HG02973 (cell line): ENCODE measurements at regions not wholly inside any gene's neighbourhood (a gene's known extent, or its start where the extent isn't known, plus 50 kb on each side); places are given as distances from the start of the nearest gene placed in this dataset.
"Not testable (repeated sequence)": the region's sequence is repeated elsewhere in the genome, so short reads cannot be mapped to it uniquely, and the experiment has no call there.

Experiments used
- ATAC-seq: cut with Tn5 transposase; IDR thresholded peaks from one replicate; pipeline ENCODE4 v1.9.1; 2021; ENCODE audit warnings: moderate library complexity; ENCODE audit not compliant: unreplicated experiment

DNA sequence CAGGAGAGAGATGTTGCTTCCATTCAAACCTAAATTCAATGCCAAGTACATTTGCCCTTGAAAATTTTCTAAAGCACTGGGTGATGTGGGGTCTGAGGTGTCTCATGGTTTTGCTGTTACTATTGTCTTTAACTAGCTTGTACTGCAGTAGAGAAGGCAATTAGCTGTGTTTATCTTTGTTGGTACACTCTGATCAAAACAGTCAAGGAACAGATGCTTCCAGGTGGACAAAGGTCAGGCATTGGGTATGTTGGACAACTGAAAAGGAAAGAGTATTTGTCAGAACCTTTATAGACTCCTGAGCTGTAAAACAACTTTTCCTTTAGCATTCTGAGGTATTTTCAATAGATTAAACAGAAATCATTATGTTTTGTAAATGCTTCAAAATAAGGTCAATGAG lies 2228.7 kb upstream of the WWC1 start:
- ATAC-seq = no peak

DNA sequence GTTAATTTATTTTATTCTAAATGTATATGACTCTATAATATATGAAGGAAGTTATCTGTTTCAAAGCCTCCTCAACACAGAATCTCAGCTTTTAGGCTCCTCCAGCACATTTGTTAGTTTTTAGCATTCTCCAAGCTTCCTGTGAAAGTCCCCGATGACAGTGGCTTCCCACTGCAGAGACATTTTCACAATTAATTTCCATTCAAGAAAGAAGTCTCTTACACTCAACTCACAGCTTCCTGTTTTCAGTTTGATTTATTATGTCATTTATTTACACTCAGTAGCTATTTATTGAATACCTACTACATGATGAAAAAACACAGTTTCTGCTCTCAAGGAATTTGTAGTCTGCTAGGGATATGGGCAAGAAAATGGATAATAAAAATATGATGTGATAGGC lies 2228.2 kb upstream of the WWC1 start:
- ATAC-seq = no peak

DNA sequence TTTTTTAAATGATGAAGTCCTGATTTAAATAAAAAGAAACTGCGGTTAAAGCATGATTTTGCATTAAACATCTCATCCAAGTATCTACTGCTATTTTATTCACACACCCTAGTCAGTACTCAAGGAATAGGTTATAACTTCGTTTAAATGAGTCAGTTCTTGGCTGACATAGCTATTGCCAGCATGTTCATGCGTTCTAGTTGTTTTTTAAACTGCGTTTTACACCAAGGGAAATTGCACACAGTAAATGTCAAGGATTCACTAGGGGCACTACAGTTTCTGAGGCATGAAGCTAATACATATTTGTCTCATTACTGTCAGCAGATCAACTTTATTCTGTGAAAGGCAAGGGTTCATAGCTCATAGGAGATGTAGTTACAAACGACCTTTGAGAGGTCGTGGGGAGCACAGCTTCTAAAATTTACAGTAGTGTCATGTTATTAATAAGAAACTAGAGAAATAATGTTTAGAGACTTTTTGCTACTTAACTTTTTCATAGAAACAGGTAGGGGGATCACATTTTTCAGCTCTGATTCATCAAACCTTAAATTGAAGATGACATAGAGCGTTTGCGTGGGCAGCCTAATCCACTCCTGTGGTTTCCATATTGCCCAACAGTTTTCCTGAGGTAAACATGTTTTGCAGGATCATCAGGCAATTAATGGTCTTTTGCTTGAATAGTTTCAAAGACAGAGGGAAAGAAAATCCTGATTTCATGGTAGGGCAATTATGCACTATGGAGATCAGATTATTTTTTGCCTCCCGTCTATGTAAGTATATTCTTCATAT lies 2222.7 kb upstream of the WWC1 start:
- ATAC-seq = no peak

DNA sequence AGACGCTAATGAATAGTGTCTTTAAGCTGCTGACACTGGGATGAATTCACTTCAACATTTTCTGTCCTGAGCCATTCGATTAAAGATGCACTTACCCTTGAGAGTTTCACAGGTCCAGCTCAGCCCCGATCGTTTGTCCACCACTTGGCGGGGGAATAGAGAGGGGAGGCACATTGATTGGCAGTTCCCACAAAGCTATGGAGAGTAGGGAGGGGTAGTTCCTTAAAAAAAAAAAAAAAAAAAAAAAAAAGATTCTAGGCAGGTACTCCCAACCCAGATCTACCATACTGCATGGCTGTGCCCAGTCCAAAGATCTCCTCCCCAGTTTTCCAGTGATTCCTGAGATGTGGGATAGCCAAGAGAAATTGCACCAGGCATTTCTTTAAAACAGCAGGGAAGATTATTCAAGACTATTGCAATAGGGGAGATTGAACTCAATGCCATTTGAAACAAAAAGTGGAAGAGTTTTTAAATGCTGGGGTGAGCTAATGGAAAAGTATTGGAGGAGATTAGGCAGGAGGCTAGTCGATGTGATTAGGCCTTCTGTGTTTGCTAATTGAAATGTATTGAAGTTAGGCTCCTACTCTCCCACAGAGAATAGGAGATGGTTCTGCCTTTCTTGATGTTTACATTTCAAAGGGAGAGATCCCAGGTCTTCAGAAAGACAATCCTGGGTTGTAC lies 2217.4 kb upstream of the WWC1 start:
- ATAC-seq = no peak

DNA sequence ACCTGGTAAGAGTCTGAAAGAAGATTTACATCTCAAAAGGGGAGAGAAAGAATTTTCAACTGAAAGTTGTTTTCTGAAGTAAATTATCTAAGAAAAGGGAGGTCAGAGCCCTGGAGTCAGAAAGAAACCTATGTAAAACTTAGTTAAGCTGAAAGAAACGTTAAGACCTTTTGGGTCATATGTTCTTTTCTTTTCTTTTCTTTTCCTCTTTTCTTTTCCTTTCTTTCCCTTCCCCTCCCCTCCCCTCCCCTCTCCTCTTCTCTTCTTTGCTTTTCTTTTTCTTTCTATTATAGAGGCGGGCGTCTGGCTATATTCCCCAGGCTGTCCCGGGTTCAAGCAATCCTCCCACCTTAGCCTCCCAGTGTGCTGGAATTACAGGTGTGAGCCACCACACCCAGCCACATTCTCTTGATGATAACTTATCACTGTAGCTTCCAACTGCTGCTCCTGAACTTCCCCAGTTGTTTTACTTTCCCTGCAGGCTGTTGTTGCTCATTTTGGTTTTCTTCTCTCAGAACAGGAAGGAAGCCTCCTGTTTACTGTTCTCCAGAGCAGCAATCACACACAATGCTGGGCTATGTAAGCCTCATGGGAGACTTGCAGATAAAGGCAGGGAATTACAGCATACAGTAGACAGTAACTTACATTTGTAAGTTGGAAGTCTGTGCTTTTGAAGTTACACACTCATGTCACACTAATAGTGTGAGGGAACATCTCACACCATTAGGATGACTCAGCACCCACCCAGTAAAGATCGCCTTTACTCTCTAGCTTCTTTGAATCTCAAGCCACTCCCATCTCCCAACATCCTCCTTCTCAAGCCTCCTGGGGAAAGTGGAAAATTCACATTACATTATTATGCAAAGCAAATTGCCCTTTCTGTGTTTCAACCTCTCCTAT lies 2216.6 kb upstream of the WWC1 start:
- no peak for ATAC-seq

DNA sequence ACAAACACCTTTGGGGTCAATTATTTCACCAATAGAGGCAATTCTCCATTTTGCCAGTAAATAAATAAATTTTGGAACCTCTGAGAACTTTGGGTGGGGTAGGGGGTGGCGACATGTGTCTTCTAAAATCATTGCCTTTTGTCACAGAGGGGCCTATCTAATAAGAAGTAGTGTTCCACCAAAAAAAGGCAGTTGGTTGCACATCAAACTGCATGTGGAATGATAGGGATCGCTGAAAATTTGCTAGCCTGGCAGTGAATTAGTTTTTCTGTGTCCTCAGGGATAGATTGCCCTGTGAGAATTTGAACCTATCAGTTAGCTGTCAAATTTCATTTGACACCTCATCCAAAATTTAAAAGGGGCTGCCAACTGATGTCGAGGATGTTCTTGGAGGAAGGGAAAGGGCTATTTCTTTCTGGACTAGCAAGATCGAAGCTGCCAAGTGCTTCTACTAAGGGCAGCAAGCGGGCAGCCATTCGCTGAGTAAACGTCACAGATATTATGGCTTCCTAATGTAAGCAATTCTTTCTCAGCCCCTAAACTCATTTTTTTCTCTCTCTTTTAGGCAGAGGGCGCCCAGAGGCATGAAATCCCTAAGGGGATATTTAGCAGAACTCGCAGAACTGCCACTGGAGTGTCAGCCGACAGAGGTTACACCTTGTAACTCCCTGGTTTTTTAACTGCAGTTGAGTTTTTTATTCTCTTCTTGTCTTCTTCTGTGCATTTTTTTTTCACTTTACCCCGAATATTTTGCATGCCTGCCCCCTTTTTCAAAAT lies 2208.1 kb upstream of the WWC1 start:
- ATAC-seq = no peak

DNA sequence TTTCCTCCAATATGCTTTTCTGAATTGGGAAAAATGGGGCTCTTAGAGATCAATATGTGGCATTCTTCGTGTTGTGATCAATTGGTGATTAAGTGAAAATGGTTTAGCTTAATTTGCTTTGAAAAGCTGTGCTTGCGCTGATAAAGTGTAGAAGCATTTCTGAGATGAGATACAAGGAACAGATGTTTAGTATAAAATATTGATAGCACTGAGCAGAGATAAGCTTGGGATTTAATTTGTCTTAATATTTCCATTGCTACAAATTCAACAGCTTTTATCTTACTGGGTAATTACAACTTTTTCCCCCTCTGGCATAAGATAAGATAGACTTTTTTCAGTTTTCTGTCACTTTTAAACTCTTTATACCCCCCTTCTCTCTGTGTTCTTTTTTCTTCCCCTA lies 2204.9 kb upstream of the WWC1 start:
- ATAC-seq = no peak

DNA sequence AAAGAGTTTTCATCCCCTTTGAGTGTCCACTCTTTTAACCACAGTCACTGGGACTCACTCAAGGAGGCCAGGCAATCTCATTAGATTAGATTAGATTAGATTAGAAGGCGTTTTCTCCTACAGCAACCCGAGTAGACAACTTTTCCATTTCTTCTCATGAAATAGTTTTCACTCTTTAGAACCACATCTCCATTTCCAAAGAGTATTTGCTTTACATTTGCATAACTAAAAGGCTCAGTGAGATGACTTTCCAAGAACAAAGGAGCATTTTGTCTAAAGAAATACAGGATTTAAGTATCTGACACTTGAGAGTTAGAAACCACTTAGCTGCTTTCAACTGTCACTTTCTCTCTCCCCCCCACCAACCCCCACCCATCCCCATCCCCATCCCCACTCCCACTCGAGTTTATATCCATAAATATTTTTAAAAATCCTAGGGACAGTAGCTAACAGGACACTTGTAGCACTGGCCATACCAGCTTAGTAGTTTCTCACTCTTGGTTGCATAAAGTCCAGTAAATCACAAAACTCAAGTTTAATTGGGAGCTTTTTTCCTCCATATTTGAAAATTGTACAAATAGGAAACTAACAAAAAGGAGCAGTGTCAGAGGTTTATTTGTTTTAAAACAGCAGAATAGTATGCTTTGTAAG lies 2202.9 kb upstream of the WWC1 start:
- ATAC-seq = no peak

DNA sequence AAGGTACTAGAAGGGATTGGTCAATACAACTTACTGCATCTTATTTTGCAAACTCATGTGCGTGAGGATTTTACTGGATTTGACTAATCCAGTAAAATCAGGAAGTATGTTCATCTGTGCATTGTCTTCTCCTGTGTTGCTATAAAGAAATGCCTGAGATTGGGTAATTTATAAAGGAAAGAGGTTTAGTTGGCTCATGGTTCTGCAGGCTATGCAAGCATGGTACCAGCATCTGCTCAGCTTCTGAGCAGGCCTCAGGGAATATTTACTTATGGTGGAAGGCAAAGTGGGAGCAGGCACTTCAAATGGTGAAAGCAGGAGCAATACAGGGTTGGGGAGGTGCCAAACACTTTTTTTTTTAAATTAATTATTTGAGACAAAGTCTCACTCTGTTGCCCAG lies 2199.5 kb upstream of the WWC1 start:
- ATAC-seq = no peak

DNA sequence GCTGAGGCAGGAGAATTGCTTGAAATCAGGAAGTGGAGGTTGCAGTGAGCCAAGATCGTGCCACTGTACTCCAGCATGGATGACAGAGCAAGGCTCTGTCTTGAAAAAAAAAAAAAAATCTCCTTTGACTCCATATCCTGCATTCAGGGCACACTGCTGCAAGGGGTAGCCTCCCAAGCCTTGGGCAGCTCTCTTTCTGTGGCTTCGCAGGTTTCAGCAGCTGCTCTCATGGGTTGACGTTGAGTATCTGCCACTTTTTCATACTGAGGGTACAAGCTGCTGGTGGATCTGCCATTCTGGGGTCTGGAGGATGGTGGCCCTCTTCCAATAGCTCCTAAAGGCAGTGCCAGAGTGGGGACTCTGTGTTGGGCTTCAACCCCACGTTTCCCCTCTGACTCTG lies 2198.1 kb upstream of the WWC1 start:
- ATAC-seq = no peak

DNA sequence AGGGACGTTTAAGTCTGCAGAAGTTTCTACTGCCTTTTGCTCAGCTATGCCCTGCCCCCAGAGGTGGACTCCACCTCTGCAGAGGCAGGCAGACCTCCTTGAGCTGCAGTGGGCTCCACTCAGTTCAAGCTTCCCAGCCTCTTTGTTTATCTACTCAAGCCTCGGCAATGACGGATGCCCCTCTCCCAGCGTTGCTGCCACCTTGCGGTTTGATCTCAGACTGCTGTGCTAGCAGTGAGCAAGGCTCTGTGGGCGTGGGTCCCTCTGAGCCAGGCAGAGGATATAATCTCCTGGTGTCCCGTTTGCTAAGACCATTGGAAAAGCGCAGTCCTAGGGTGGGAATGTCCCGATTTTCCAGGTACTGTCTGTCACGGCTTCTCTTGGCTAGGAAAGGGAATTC lies 2188.5 kb upstream of the WWC1 start:
- ATAC-seq = no peak

DNA sequence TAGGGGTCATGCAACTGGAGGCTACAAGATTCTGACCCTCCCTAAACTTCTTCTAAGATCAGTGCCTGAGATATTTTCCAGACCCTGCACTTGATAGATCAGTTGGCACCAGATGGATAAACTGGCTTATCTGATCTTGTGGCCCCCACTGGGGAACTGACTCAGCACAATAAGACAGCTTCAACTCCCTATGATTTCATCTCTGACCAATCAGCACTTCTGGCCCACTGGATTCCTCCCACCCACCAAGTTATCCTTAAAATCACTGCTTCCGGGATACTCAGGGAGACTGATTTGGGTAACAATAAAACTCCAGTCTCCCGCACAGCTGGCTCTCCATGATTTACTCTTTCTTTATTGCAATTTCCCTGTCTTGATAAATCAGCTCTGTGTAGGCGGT lies 2180.4 kb upstream of the WWC1 start:
- ATAC-seq = no peak

DNA sequence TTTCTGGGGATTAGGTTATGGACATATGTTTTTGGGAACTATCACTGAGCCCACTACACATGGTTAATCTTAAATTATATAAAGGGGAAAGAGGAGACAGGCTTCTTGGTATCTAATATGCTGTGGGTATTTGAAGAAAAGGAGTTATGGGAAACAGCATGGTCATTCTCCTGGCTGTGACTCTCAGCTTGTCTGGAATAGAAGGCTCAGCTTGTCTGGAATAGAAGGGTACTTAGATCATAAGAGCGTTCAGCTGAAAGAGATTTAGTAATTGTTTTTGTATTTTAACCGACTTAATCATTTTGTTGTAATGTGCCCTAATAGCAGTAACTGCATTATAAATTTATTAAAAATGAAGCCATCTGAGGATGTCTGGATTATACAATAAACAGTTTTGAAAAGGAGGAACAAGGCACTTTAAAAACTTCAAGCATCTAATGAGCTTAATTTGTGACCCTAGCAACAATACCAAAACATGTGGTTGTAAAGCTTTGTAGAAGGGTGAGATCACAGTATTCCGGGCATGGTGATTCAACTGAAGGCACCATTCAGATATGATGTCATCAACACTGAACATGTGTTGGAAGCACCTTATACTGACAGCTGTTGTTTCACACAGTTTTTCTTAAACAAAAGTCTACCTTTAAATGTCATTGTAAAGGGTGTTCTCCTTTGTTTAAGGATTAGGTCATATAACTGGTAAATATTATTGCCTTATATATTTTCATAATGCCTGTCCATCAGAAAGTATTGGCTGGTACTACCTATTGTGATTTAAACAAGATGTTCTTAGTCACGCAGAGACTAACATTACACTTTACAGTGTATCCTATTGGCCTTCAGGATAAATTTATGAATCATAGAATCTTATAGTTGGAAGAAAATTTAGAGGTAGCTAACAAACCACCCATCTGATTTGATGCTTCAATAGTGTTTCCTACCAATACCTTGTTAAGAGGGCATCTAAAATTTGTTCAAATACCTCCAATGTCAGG lies 2174.1 kb upstream of the WWC1 start:
- no peak for ATAC-seq

DNA sequence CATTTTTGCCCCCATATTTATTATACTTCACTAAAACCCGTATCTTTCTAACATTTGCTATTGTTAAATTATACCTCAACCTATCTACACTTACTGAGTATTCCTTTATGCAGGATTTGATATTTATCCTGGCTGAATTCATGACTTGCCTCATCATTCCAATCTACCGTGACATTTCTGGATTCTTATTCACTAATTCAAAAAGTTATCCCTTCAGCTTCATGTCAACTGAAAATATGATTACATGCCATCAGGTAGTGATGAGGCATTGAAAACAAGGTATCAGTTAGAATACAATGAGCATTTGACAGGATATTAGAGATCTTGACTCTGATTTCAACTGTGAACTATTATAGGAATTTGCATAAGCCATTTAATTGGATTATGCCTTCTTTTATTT lies 2171.9 kb upstream of the WWC1 start:
- no peak for ATAC-seq

DNA sequence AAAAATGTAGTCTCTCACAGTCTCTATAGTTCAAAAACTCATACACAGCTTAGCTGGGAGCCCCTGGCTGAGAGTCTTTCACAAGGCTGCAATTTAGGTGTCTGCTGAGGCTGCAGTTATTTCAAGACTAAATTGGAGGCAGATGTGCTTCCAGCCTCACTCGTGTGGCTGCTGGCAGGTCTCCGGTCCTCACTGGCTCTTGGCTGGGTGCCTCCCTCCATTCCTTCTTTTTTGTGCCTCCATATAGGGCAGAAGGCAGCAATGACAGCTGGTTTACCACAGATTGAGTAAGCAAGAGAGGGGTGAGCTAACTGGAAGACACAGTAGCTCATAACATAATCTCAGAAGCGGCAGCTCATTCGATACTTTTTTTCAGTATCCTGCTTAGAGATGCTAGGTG lies 2167.7 kb upstream of the WWC1 start:
- no peak for ATAC-seq

DNA sequence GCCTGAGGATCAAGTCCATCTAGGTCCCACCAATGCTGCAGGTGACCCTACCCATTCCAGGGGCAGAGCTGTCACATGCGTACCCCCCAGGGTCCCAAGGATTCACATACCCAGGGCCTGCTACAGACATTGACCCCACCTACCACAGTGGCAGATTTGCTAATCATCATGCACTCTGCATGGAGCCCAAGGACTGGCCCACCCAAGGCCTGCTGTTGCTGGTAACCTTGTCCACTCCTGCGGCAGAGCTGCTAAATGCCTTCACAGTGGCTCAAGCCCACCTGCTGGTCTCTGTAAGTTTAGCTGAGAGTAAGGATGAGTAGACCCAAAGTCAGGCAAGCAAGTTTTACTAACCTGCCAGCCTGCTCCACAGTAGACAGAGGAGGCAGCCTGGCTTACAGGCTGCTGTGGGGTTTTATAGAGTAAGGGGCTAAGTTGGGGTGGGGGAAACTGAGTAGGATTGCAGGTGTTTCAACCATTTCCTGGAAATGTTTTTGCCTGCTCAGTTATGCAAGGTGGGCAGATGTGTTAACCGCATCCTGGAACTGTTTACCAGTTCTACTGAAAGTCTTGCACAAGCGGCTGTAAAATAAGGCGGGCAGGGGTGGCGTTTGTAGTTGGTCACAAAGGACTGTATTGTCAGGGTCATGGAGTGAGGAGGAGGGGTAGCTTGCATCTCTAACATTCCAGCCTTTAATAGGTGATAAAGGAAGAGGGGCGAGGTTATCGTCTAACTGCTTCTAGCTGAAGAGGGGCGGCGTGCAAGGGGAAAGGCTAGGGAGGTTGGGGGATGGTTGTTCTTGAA lies 2163.5 kb upstream of the WWC1 start:
- ATAC-seq = no peak

DNA sequence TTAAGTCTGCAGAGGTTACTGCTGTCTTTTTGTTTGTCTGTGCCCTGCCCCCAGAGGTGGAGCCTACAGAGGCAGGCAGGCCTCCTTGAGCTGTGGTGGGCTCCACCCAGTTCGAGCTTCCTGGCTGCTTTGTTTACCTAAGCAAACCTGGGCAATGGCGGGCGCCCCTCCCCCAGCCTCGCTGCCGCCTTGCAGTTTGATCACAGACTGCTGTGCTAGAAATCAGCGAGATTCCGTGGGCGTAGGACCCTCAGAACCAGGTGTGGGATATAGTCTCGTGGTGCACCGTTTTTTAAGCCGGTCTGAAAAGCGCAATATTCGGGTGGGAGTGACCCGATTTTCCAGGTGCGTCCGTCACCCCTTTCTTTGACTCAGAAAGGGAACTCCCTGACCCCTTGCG lies 2146.3 kb upstream of the WWC1 start:
- ATAC-seq = not testable (repeated sequence)

DNA sequence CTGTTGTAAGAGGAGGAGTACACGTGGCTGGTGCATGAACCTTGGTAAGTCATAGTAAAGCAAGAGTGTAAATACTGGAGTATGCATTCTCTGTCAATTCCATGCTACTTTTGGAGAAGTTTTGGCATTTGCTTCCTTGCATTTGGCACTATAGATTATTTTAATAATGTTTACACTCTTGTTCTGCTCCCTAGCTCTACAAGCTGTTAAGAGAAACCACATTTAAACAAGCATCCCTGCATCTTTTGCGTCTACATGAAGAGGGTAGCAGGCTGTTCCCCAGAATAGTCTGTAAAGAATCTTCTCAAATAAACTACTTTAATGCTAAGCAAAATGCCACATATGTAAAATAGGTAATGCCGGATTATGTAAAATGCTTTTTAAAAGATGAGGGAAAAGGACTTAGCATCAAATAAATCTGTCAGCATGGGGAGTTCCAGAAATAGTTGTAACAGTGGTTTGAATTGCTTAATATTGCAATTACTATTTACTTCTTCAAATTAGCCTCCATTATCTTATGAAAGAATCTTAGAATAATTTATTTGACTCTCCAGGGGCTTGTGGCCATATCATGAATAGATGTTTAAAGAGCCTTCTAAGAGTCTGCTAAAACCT lies 2127.3 kb upstream of the WWC1 start:
- no peak for ATAC-seq
